Activated naive CD4-positive, alpha-beta T cell treated with anti-CD3 and anti-CD28 coated beads, Interleukin-2, amount 50 U/mL, for 16 hours (primary cell): ENCODE measurements at regions not wholly inside any gene's neighbourhood (a gene's known extent, or its start where the extent isn't known, plus 50 kb on each side); places are given as distances from the start of the nearest gene placed in this dataset.
"Not testable (repeated sequence)": the region's sequence is repeated elsewhere in the genome, so short reads cannot be mapped to it uniquely, and the experiment has no call there.

Experiments used
- DNase-seq: peaks from one replicate; pipeline ENCODE4 v3.0.0-alpha.2; 2020

GRCh38 chr13:94902722-94903407 is 190.5 kb upstream of the SOX21 start:
- DNase-seq, result no peak

- no peak for DNase-seq
Measured at GRCh38 chr13:94901070-94901469, 188.7 kb upstream of the SOX21 start.

GRCh38 chr13:94896719-94897317 is 184.5 kb upstream of the SOX21 start:
- DNase-seq, result no peak

- DNase-seq, result no peak
Measured at GRCh38 chr13:94896238-94896637, 183.9 kb upstream of the SOX21 start.

GRCh38 chr13:94886191-94886590 is 173.8 kb upstream of the SOX21 start:
- DNase-seq, result no peak

- DNase-seq, result no peak
Measured at GRCh38 chr13:94880463-94880862, 168.1 kb upstream of the SOX21 start.

GRCh38 chr13:94878602-94879165 is 166.3 kb upstream of the SOX21 start:
- no peak for DNase-seq

- no peak for DNase-seq
Measured at GRCh38 chr13:94864474-94864873, 152.1 kb upstream of the SOX21 start.

GRCh38 chr13:94860981-94861407 is 148.6 kb upstream of the SOX21 start:
- no peak for DNase-seq

- no peak for DNase-seq
Measured at GRCh38 chr13:94859811-94860210, 147.5 kb upstream of the SOX21 start.

GRCh38 chr13:94859278-94859691 is 146.9 kb upstream of the SOX21 start:
- DNase-seq, result no peak

- no peak for DNase-seq
Measured at GRCh38 chr13:94858856-94859255, 146.5 kb upstream of the SOX21 start.

- no peak for DNase-seq
Measured at GRCh38 chr13:94854688-94855087, 142.3 kb upstream of the SOX21 start.

GRCh38 chr13:94851576-94851975 is 139.2 kb upstream of the SOX21 start:
- DNase-seq, result no peak

GRCh38 chr13:94849254-94849653 is 136.9 kb upstream of the SOX21 start:
- DNase-seq, result no peak

GRCh38 chr13:94842901-94843300 is 130.6 kb upstream of the SOX21 start:
- no peak for DNase-seq

- not testable (repeated sequence) for DNase-seq
Measured at GRCh38 chr13:94837056-94837455, 124.7 kb upstream of the SOX21 start.

- DNase-seq, result no peak
Measured at GRCh38 chr13:94829837-94830365, 117.6 kb upstream of the SOX21 start.

GRCh38 chr13:94829185-94829836 is 117.0 kb upstream of the SOX21 start:
- no peak for DNase-seq

GRCh38 chr13:94827566-94827965 is 115.2 kb upstream of the SOX21 start:
- no peak for DNase-seq

GRCh38 chr13:94825507-94825906 is 113.2 kb upstream of the SOX21 start:
- DNase-seq, result no peak

GRCh38 chr13:94824601-94825000 is 112.3 kb upstream of the SOX21 start:
- DNase-seq, result no peak

GRCh38 chr13:94822356-94822755 is 110.0 kb upstream of the SOX21 start:
- DNase-seq, result no peak

- DNase-seq, result no peak
Measured at GRCh38 chr13:94816256-94816655, 103.9 kb upstream of the SOX21 start.
